Endodermal cell (in vitro differentiated cells): ENCODE measurements at regions not wholly inside any gene's neighbourhood (a gene's known extent, or its start where the extent isn't known, plus 50 kb on each side); places are given as distances from the start of the nearest gene placed in this dataset.

Experiments
- DNase-seq: peaks from one replicate; pipeline ENCODE4 v3.0.0-alpha.2; 2017
- H3K27ac ChIP-seq: 2 replicates; pipeline ENCODE4 v1.5.1; 2013; ENCODE audit warnings: mild to moderate bottlenecking, low read depth, low read length, moderate library complexity
- H3K27me3 ChIP-seq: 2 replicates; pipeline ENCODE4 v1.6.1; 2013; ENCODE audit warnings: mild to moderate bottlenecking, low read length, moderate library complexity; ENCODE audit not compliant: insufficient read depth, control insufficient read depth, poor library complexity, severe bottlenecking
- H3K36me3 ChIP-seq: 2 replicates; pipeline ENCODE4 v1.7.0; 2013; ENCODE audit warnings: mild to moderate bottlenecking, low read length, moderate library complexity; ENCODE audit not compliant: control insufficient read depth, insufficient read depth
- H3K4me1 ChIP-seq: one replicate; pipeline ENCODE4 v1.7.0; 2013; ENCODE audit warnings: low read length; ENCODE audit not compliant: control insufficient read depth, insufficient read depth
- H3K4me3 ChIP-seq: 2 replicates; pipeline ENCODE4 v1.5.1; 2013; ENCODE audit warnings: mild to moderate bottlenecking, low read length, moderate library complexity
- H3K9ac ChIP-seq: 2 replicates; pipeline ENCODE4 v1.6.1; 2013; ENCODE audit warnings: mild to moderate bottlenecking, low read length, moderate library complexity; ENCODE audit not compliant: poor library complexity, severe bottlenecking; ENCODE audit errors: extremely low read depth
- H3K9me3 ChIP-seq: 2 replicates; pipeline ENCODE4 v1.6.1; 2013; ENCODE audit warnings: mild to moderate bottlenecking, low read length, moderate library complexity; ENCODE audit not compliant: control insufficient read depth
- H3K27ac Mint-ChIP-seq: 2 replicates; pipeline ENCODE4 v1.8.0; 2020; ENCODE audit warnings: mixed read lengths
- H3K27me3 Mint-ChIP-seq: 2 replicates; pipeline ENCODE4 v1.8.0; 2021; ENCODE audit warnings: mild to moderate bottlenecking, mixed read lengths; ENCODE audit not compliant: insufficient read depth
- H3K36me3 Mint-ChIP-seq: 2 replicates; pipeline ENCODE4 v1.8.0; 2020; ENCODE audit warnings: low read depth, mixed read lengths
- H3K4me1 Mint-ChIP-seq: 2 replicates; pipeline ENCODE4 v1.8.0; 2020; ENCODE audit warnings: mixed read lengths
- H3K4me3 Mint-ChIP-seq: 2 replicates; pipeline ENCODE4 v1.8.0; 2020; ENCODE audit warnings: mild to moderate bottlenecking, moderate library complexity, mixed read lengths
- H3K9me3 Mint-ChIP-seq: 2 replicates; pipeline ENCODE4 v1.8.0; 2020; ENCODE audit warnings: mild to moderate bottlenecking, mixed read lengths
- CTCF ChIP-seq: fragments of 200-600 bp; sonication (generic); conservative IDR thresholded peaks from 2 replicates; pipeline ENCODE4 v1.5.0; 2021; ENCODE audit warnings: antibody characterized with exemption, mild to moderate bottlenecking
- WGBS, 2 experiments: methylation state at CpG; one replicate each; pipeline versions ENCODE4 v1.1.5 to v1.1.7; 2013; ENCODE audit warnings: missing lambda C conversion rate in 2 of 2, mixed read lengths in 1 of 2; ENCODE audit not compliant: insufficient coverage in 1 of 2, insufficient read length in 1 of 2; 5-methylcytosine and 5-hydroxymethylcytosine counted together

GRCh38 chr11:70908223-70908622 is 344.2 kb downstream of the SHANK2 start:
- no peaks in the 10 kb centered on the region for H3K9me3 ChIP-seq
- no peak for TF ChIP-seq CTCF
- H3K4me3 Mint-ChIP-seq: no peak overlapping the region
- H3K9ac ChIP-seq: no peak overlapping the region
- DNase-seq: no peak
- H3K4me1 ChIP-seq: no peaks in the 10 kb centered on the region
- H3K27ac ChIP-seq: no peak overlapping the region
- peaks cover 5% of the 10 kb centered on the region for H3K36me3 Mint-ChIP-seq
- no peaks in the 10 kb centered on the region for H3K9me3 Mint-ChIP-seq
- no peaks in the 10 kb centered on the region for H3K36me3 ChIP-seq
- H3K27me3 ChIP-seq: no peaks in the 10 kb centered on the region
- 80 to 92% methylated on average over 7 to 9 of the region's 9 CpGs for WGBS, 2 experiments
- H3K4me1 Mint-ChIP-seq: no peaks in the 10 kb centered on the region
- no peaks in the 10 kb centered on the region for H3K27me3 Mint-ChIP-seq
- H3K4me3 ChIP-seq: no peak overlapping the region
- no peak overlapping the region for H3K27ac Mint-ChIP-seq

- Histone ChIP-seq H3K4me3 (no peak overlapping the region), H3K36me3 (no peaks in the 10 kb centered on the region), H3K4me1 (no peaks in the 10 kb centered on the region), H3K9me3 (no peaks in the 10 kb centered on the region), H3K27me3 (no peaks in the 10 kb centered on the region), H3K9ac (no peak overlapping the region), H3K27ac (no peak overlapping the region)
- Mint-ChIP-seq H3K27ac (no peak overlapping the region), H3K27me3 (no peaks in the 10 kb centered on the region), H3K4me3 (no peak overlapping the region), H3K9me3 (no peaks in the 10 kb centered on the region), H3K4me1 (peaks cover 8% of the 10 kb centered on the region), H3K36me3 (peaks cover 2% of the 10 kb centered on the region)
- 77 to 100% methylated on average over 3 to 7 of the region's 7 CpGs for whole genome bisulfite sequencing, 2 experiments
- no peak for DNase-seq
- TF ChIP-seq CTCF: no peak
Observed at GRCh38 chr11:70910835-70911234, 341.5 kb downstream of the SHANK2 start.

- WGBS, 2 experiments: 86 to 95% methylated on average over 4 to 11 of the region's 11 CpGs
- H3K4me1 Mint-ChIP-seq: peaks cover 8% of the 10 kb centered on the region
- H3K4me1 ChIP-seq: no peaks in the 10 kb centered on the region
- H3K4me3 ChIP-seq: no peak overlapping the region
- DNase-seq: no peak
- no peaks in the 10 kb centered on the region for H3K27me3 ChIP-seq
- no peaks in the 10 kb centered on the region for H3K36me3 ChIP-seq
- H3K9me3 Mint-ChIP-seq: no peaks in the 10 kb centered on the region
- no peak overlapping the region for H3K27ac Mint-ChIP-seq
- no peak overlapping the region for H3K9ac ChIP-seq
- no peaks in the 10 kb centered on the region for H3K9me3 ChIP-seq
- no peak for TF ChIP-seq CTCF
- peaks cover 2% of the 10 kb centered on the region for H3K36me3 Mint-ChIP-seq
- no peaks in the 10 kb centered on the region for H3K27me3 Mint-ChIP-seq
- H3K4me3 Mint-ChIP-seq: no peak overlapping the region
- H3K27ac ChIP-seq: no peak overlapping the region
Observed at GRCh38 chr11:70912226-70912840, 340.0 kb downstream of the SHANK2 start.
